Activated CD4-positive, alpha-beta T cell treated with anti-CD3 and anti-CD28 coated beads, Interleukin-2, amount 10 ng/mL, durations not matched to agents 24 days and 14 days (primary cell): ENCODE measurements at regions not wholly inside any gene's neighbourhood (a gene's known extent, or its start where the extent isn't known, plus 50 kb on each side); places are given as distances from the start of the nearest gene placed in this dataset.
"Not testable (repeated sequence)": the region's sequence is repeated elsewhere in the genome, so short reads cannot be mapped to it uniquely, and the experiment has no call there.

Experiments
- DNase-seq: peaks from one replicate; pipeline ENCODE4 v3.0.0; 2022
- H3K27ac Mint-ChIP-seq: one replicate; pipeline ENCODE4 v1.8.0; 2022; ENCODE audit warnings: mild to moderate bottlenecking, mixed read lengths
- H3K27me3 Mint-ChIP-seq: one replicate; pipeline ENCODE4 v1.8.0; 2022; ENCODE audit warnings: mixed read lengths
- H3K36me3 Mint-ChIP-seq: one replicate; pipeline ENCODE4 v1.8.0; 2022; ENCODE audit warnings: low read depth, mild to moderate bottlenecking, mixed read lengths
- H3K4me1 Mint-ChIP-seq: one replicate; pipeline ENCODE4 v1.8.0; 2021; ENCODE audit warnings: mixed read lengths
- H3K4me3 Mint-ChIP-seq: one replicate; pipeline ENCODE4 v1.8.0; 2022; ENCODE audit warnings: mild to moderate bottlenecking, moderate library complexity, mixed read lengths
- H3K9me3 Mint-ChIP-seq: one replicate; pipeline ENCODE4 v1.8.0; 2021; ENCODE audit warnings: mixed read lengths
- intact Hi-C: fragments of 100-400 bp; cut with micrococcal nuclease; formaldehyde crosslinking; loops from one replicate; pipeline ENCODE4 v1.15.1; 2023

DNA sequence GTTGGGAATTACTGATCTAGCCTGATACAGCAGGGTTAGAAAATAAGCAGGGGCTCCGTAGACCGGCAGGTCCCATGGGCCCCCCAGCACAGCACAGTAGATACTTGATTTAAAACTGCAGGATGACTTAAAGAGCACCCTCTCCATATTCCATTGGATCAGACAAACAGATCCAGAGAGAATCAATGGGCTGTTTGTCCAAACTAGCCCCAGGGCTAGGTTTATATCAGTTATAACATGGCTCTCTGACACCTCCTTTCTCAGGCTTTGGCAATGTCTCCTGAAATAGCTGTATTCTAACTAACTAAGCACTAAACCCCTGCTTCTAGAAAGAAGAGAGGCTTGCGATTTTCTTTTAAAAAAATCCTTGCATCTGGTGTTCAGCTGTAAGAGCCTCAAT lies 100.4 kb upstream of the GALNT18 start:
- Mint-ChIP-seq H3K9me3 (no peaks in the 10 kb centered on the region), H3K27ac (no peak overlapping the region), H3K4me1 (no peaks in the 10 kb centered on the region), H3K4me3 (no peak overlapping the region), H3K27me3 (peaks cover 2% of the 10 kb centered on the region), H3K36me3 (no peaks in the 10 kb centered on the region)
- intact Hi-C loops = no loop called here
- no peak for DNase-seq

DNA sequence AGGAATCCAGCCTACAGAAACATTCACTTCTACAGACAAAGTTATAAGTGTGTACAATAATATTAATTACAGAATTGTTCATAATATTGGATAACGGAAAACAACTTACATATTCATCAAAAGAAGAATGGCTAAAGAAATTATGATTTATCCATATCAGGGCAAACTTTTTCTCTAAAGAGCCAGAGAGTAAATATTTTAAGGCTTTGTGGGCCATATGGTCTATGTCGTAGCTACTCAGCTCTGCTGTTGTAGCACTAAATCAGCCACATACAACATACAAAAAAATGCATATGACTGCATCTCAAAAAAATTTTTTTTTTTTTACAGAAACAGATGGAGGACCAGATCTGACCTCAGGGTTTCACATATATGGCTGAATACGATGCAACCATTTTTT lies 96.7 kb upstream of the GALNT18 start:
- no peak for DNase-seq
- H3K4me3 Mint-ChIP-seq = no peak overlapping the region
- no peaks in the 10 kb centered on the region for H3K4me1 Mint-ChIP-seq
- H3K9me3 Mint-ChIP-seq = peaks cover 12% of the 10 kb centered on the region
- peaks cover 2% of the 10 kb centered on the region for H3K27me3 Mint-ChIP-seq
- no peak overlapping the region for H3K27ac Mint-ChIP-seq
- intact Hi-C loops = no loop called here
- H3K36me3 Mint-ChIP-seq = no peaks in the 10 kb centered on the region

DNA sequence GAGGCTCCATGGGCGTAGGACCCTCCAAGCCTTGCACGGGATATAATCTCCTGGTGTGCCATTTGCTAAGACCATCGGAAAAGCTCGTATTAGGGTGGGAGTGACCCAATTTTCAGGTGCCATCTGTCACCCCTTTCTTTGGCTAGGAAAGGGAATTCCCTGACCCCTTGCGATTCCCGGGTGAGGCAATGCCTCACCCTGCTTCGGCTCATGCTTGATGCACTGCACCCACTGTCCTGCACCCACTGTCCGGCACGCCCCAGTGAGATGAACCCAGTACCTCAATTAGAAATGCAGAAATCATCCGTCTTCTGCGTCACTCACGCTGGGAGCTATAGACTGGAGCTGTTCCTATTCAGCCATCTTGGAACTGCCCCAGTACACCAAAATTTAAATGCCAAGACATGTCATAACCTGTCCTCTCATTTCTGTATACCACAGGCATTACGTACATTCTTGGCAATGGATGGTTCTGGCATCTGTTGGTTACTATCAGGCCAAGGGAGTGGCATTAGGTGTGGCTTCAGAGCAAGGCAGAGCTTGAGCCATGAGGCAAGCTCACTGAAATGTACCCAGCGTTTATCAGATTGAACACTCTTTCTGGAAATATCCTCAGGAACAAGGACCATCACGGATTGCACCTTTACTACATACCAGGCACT lies 95.4 kb upstream of the GALNT18 start:
- Mint-ChIP-seq H3K9me3 (peaks cover 12% of the 10 kb centered on the region), H3K27me3 (peaks cover 2% of the 10 kb centered on the region), H3K4me1 (no peaks in the 10 kb centered on the region), H3K4me3 (no peak overlapping the region), H3K36me3 (no peaks in the 10 kb centered on the region), H3K27ac (no peak overlapping the region)
- intact Hi-C loops = no loop called here
- no peak for DNase-seq

DNA sequence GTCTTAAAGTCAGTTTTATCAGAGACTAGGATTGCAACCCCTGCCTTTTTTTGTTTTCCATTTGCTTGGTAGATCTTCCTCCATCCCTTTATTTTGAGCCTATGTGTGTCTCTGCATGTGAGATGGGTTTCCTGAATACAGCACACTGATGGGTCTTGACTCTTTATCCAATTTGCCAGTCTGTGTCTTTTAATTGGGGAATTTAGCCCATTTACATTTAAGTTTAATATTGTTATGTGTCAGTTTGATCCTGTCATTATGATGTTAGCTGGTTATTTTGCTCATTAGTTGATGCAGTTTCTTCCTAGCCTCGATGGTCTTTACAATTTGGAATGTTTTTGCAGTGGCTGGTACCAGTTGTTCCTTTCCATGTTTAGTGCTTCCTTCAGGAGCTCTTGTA lies 93.3 kb upstream of the GALNT18 start:
- H3K4me3 Mint-ChIP-seq, H3K27ac Mint-ChIP-seq, H3K36me3 Mint-ChIP-seq, H3K27me3 Mint-ChIP-seq, intact Hi-C loops, H3K4me1 Mint-ChIP-seq, DNase-seq: not testable (repeated sequence)
- peaks cover 12% of the 10 kb centered on the region for H3K9me3 Mint-ChIP-seq

DNA sequence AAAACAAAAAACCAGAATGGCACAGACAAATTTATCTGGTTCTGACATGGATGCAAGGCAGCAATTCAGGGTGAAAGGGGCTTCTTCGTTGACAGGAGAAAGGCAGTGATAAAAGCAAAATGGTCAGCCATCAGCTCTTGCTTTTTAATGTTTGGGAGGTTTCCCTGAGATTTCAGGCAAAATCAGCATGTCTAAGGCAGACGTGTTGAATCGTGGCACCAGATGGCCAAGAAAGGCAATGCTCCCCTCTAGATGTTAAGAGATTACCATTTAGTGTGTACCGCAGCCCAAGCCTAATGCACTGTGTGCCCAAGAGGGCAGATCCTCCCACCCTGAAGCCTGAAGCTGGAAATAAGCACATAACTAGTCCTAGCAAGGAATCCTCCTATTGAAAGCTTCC lies 88.8 kb upstream of the GALNT18 start:
- H3K9me3 Mint-ChIP-seq = peaks cover 7% of the 10 kb centered on the region
- H3K36me3 Mint-ChIP-seq = no peaks in the 10 kb centered on the region
- intact Hi-C loops = no loop called here
- H3K27ac Mint-ChIP-seq = no peak overlapping the region
- no peak for DNase-seq
- no peaks in the 10 kb centered on the region for H3K4me1 Mint-ChIP-seq
- no peak overlapping the region for H3K4me3 Mint-ChIP-seq
- H3K27me3 Mint-ChIP-seq = peaks cover 11% of the 10 kb centered on the region

DNA sequence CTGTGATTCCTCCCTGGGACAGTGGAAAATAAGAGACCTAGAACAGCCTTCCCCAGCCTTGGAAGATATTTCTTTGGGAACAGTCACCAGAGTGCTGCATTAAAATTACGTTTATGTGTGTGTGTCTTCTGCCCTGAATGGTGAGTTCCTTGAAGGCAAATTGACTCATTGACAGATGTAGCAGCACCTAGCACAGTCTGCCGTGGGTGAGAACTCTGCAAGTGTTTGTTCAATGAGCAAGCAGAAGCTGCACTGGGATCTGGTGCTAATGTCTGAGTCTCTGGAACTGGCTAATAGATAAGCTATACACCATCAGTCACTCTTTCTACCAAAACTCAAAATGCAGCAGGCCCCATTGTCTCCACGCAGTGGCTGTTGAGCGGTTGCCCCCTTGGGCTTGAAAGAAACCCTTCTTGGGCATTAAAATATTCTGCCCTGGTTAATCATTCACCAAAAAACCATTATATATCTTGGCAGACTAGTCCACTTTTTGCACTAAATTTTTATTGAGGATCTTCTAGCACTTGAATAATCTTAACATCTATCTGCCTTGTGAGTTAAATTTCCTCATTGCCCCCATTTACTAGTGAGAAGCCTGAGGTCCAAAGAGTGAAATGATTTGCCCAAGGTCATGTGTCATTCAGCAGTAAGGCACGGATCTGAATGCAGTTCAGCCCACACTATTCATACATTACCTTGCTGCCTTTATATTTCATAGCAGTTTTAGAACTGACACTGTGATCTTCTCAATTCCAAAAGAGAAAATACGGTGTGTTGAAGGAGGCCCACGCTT lies 87.8 kb upstream of the GALNT18 start:
- Mint-ChIP-seq H3K9me3 (no peaks in the 10 kb centered on the region), H3K27me3 (peaks cover 11% of the 10 kb centered on the region), H3K4me3 (no peak overlapping the region), H3K27ac (no peak overlapping the region), H3K36me3 (no peaks in the 10 kb centered on the region), H3K4me1 (no peaks in the 10 kb centered on the region)
- peak; percentile 41 for DNase-seq
- intact Hi-C loops = no loop called here

DNA sequence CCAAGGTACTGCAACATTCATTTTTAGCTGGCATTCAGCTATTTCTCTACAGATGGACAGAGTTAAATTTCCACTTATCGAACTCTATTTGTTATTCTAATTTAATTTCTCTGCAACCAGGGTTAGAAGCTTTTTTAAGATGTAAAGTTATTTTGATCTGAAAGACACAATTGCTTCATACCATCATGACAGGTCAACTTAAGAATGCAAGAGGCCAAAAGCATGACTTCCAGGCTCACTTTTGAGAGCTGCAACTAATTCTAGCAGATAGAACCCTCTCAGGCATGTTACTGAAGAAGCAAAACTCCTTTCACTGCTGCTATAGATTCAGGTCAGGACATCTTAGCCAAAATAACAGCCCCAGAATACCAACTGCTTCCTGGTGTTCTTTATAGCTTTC lies 86.5 kb upstream of the GALNT18 start:
- H3K27me3 Mint-ChIP-seq = peaks cover 13% of the 10 kb centered on the region
- H3K4me3 Mint-ChIP-seq = no peak overlapping the region
- no peaks in the 10 kb centered on the region for H3K4me1 Mint-ChIP-seq
- no peak for DNase-seq
- intact Hi-C loops = no loop called here
- no peaks in the 10 kb centered on the region for H3K9me3 Mint-ChIP-seq
- no peak overlapping the region for H3K27ac Mint-ChIP-seq
- H3K36me3 Mint-ChIP-seq = no peaks in the 10 kb centered on the region

DNA sequence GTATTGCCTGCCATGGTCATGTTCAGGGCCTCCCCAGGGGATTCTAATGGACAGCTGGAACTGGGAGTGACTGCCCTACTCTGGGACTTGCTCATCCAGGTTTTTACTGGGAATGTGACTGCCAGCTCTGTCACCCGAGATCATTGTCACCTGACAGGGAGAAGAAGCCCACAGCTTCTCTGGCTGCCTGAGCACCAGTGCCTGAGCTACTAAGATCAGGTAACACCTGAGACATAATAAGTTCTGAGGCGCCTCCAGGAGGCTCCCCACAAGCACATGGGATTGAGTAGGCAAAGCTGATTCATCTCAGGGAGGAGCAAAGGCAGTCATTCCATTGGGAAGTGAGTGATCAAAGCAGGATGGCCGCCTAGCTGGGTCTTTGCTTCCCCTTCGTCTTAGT lies 84.2 kb upstream of the GALNT18 start:
- Mint-ChIP-seq H3K9me3 (no peaks in the 10 kb centered on the region), H3K27ac (no peak overlapping the region), H3K27me3 (peaks cover 13% of the 10 kb centered on the region), H3K4me3 (no peak overlapping the region), H3K36me3 (no peaks in the 10 kb centered on the region), H3K4me1 (no peaks in the 10 kb centered on the region)
- intact Hi-C loops = no loop called here
- DNase-seq = no peak

DNA sequence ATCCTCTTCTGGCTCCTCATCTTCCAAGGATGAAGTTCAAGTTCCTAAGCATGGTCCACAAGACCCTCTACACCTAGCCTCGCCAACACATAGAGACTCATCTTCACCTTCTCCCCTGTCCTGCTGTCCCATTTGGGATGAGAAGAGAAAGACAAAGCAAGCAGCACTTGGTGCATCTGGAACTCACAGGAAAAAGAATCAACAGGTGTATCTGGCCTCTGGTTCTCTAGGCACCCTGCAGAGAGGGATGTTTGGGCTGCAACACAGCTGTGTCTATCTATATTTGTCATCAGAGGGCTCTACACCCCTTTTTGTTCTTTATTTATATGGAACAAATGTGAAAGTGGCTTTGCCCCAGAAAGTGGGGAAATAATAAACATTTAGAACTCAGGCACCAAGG lies 82.1 kb upstream of the GALNT18 start:
- Mint-ChIP-seq H3K4me1 (no peaks in the 10 kb centered on the region), H3K36me3 (no peaks in the 10 kb centered on the region), H3K27me3 (peaks cover 13% of the 10 kb centered on the region), H3K9me3 (no peaks in the 10 kb centered on the region), H3K4me3 (no peak overlapping the region), H3K27ac (no peak overlapping the region)
- DNase-seq = no peak
- intact Hi-C loops = no loop called here

DNA sequence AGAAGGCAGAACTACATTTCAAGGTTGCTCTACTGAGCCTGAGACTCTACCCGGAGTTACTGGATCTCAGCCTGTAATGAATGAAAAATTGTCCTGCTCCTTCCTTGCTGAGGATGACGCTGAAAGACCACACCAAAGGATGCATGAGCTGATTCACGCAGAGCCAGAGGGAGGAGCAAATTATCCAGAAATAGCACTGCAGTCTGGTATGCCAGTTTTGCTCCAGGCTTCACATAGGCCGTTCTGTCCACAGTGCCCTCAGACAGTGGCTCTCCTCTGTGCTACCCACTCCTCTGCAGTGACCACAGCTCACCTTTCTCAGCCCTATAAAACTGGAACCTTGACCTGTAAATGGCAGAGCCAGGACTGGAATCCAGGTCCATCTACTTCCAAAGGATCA lies 79.3 kb upstream of the GALNT18 start:
- Mint-ChIP-seq H3K27me3 (peaks cover 6% of the 10 kb centered on the region), H3K9me3 (no peaks in the 10 kb centered on the region), H3K4me1 (no peaks in the 10 kb centered on the region), H3K27ac (no peak overlapping the region), H3K4me3 (no peak overlapping the region), H3K36me3 (no peaks in the 10 kb centered on the region)
- no peak for DNase-seq
- intact Hi-C loops = no loop called here

DNA sequence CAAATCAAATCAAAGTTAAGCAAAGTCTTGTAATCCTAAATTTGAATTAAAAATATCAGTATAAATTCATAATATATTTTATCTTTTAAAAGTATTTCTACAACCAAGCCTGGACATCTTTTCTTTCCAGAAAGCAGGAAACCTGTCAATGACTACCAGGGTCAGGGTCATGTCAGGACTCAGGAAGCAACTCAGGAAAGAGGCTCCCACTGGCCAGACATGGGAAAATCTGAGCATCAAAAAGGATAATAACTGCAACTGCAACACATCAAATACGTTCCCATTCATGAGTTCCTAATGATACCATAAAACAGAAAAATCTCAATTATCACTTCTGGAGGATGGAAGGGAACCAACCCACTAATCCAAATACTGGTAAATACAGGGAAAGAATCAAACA lies 76.0 kb upstream of the GALNT18 start:
- no peaks in the 10 kb centered on the region for H3K36me3 Mint-ChIP-seq
- H3K4me1 Mint-ChIP-seq = no peaks in the 10 kb centered on the region
- H3K9me3 Mint-ChIP-seq = no peaks in the 10 kb centered on the region
- DNase-seq = no peak
- H3K27ac Mint-ChIP-seq = no peak overlapping the region
- H3K4me3 Mint-ChIP-seq = no peak overlapping the region
- intact Hi-C loops = no loop called here
- peaks cover 17% of the 10 kb centered on the region for H3K27me3 Mint-ChIP-seq

DNA sequence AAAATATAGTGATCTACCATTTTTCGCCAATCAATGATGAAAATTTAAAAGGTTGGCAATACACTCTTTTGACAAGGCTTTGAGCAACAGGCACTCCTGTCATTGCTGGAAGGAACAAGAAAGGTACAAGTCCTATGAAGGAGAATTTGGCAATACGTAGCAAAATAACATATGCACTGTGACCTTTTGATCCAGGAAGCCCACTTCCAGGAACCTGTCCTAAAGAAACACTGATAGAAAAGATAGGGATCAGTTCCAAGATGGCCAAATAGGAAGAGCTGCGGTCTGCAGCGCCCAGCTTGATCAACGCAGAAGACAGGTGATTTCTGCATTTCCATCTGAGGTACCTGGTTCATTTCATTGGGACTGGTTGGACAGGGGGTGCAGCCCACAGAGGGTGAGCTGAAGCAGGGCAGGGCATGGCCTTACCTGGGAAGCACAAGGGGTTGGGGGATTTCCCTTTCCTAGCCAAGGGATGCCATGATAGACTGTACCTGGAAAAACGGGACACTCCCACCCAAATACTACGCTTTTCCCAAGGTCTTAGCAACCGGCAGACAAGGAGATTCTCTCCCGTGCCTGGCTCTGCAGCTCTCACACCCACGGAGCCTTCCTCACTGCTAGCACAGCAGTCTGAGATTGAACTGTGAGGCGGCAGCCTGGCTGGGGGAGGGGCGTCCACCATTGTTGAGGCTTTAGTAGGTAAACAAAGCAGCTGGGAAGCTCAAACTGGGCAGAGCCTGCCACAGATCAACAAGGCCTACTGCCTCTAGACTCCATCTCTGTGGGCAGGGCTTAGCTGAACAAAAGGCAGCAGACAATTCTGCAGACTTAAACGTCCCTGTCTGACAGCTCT lies 69.7 kb upstream of the GALNT18 start:
- Mint-ChIP-seq H3K27ac (no peak overlapping the region), H3K27me3 (peaks cover 16% of the 10 kb centered on the region), H3K9me3 (no peaks in the 10 kb centered on the region), H3K4me1 (no peaks in the 10 kb centered on the region), H3K4me3 (no peak overlapping the region), H3K36me3 (no peaks in the 10 kb centered on the region)
- intact Hi-C loops = no loop called here
- no peak for DNase-seq

DNA sequence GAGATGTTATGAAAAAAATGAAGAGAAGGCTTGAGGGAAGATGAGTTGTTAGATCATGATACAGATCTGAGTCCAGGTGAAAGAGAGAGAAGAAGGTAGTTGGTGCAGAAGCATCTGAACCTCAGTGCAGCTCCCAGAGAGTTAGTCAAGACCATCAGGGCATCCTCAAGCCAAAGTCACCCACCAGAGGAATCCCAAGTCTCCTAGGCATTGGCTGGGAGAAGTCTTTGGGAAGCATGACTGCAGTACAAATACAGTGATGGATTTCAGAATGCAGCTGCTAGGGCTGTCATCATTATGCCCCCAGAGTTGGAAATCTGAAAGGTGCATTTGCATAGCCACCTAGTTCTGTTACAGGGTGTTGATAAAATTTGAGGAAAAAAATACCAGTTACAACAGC lies 59.7 kb upstream of the GALNT18 start:
- no peak overlapping the region for H3K4me3 Mint-ChIP-seq
- DNase-seq = no peak
- H3K9me3 Mint-ChIP-seq = no peaks in the 10 kb centered on the region
- no peak overlapping the region for H3K27ac Mint-ChIP-seq
- intact Hi-C loops = no loop called here
- no peaks in the 10 kb centered on the region for H3K4me1 Mint-ChIP-seq
- H3K36me3 Mint-ChIP-seq = no peaks in the 10 kb centered on the region
- H3K27me3 Mint-ChIP-seq = peaks cover 20% of the 10 kb centered on the region

DNA sequence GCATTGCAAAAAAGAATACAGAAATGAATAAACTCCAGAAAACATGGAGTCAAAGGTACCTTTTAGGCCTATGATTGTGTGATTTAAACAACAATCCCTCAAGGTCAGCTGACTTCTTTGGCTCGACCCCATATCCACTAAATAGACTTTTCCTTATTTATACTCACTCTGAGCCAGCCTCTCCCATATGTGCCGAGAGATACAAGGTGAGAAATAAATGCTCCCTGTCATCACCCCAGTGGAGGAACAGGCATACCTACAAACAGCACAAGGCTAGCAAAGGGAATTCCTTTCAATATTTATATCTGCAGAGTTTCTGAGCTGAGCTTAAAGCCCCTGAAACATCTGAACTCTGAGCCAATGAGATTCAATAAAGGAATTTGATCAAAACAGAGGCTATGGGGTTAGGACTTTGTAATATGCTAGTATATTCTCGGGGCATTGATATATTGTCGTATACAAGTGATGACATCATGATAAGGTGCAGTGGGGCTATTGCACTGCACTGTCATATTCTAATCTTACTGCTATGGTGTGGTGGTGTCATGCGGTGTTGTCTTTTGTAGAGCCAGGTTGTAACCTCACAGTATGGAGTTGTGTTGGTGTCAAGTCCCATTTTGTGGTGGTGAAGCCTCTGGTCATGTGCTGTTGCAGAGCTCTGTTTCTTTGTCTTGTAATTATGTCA lies 56.0 kb upstream of the GALNT18 start:
- no peaks in the 10 kb centered on the region for H3K36me3 Mint-ChIP-seq
- DNase-seq = no peak
- intact Hi-C loops = no loop called here

More for the DNA sequence above, 56.0 kb upstream of the GALNT18 start:
- H3K9me3 Mint-ChIP-seq = no peaks in the 10 kb centered on the region
- peaks cover 12% of the 10 kb centered on the region for H3K27me3 Mint-ChIP-seq
- H3K27ac Mint-ChIP-seq = no peak overlapping the region
- no peaks in the 10 kb centered on the region for H3K4me1 Mint-ChIP-seq
- no peak overlapping the region for H3K4me3 Mint-ChIP-seq
